A549 (cell line): ENCODE measurements at regions not wholly inside any gene's neighbourhood (a gene's known extent, or its start where the extent isn't known, plus 50 kb on each side); places are given as distances from the start of the nearest gene placed in this dataset.

Source experiments
- ATAC-seq, 2 experiments: fragments of 200-7000 bp in 1 of 2; fragments of >200 bp in 1 of 2; cut with Nextera tagmentation in 1 of 2; cut with Tn5 transposase in 1 of 2; 3 replicates each; pipeline versions ENCODE4 v1.8.0 to v1.9.1; 2018 to 2020; ENCODE audit warnings: mild to moderate bottlenecking in 1 of 2, moderate library complexity in 1 of 2
- CTCF ChIA-PET: fragments of 300-600 bp; sonication (Branson Sonifier 250); formaldehyde crosslinking; extraction: SDS; loops from one replicate; lab custom pipeline; 2021; ENCODE audit warnings: antibody characterized with exemption, inconsistent platforms; lab: Yijun Ruan, JAX
- POLR2A ChIA-PET: fragments of 350-600 bp; formaldehyde crosslinking; extraction: SDS; loops from one replicate; lab custom pipeline; 2021; ENCODE audit warnings: antibody characterized with exemption, inconsistent platforms; lab: Yijun Ruan, JAX
- DNase-seq, 2 experiments: peaks; one replicate each; pipeline versions ENCODE4 v3.0.0 to v3.0.0-alpha.2; 2011 to 2016; ENCODE audit warnings: low read depth in 1 of 2, low spot score in 1 of 2
- FAIRE-seq: peaks from 2 replicates; lab custom pipeline; 2011; peaks lifted over from hg19 to GRCh38; lab: Jason Lieb, UNC
- H3K27ac ChIP-seq, 2 experiments: fragments of >200 bp; sonication (Bioruptor Twin); formaldehyde crosslinking; 3 replicates each; pipeline ENCODE4 v1.5.1; 2016 to 2017
- H3K4me1 ChIP-seq: fragments of >200 bp; sonication (Bioruptor Twin); formaldehyde crosslinking; 3 replicates; pipeline ENCODE4 v1.6.1; 2016
- H3K4me2 ChIP-seq: fragments of >200 bp; sonication (Bioruptor Twin); formaldehyde crosslinking; 3 replicates; pipeline ENCODE4 v1.6.1; 2016
- H3K4me3 ChIP-seq: fragments of >200 bp; sonication (Bioruptor Twin); formaldehyde crosslinking; 3 replicates; pipeline ENCODE4 v1.5.1; 2016
- H3K9me3 ChIP-seq: fragments of >200 bp; sonication (Bioruptor Twin); formaldehyde crosslinking; 3 replicates; pipeline ENCODE4 v1.6.1; 2016
- CTCF ChIP-seq: fragments of >200 bp; sonication (Bioruptor Twin); formaldehyde crosslinking; IDR thresholded peaks from 3 replicates; pipeline ENCODE4 v1.5.1; 2016
- E2F6 ChIP-seq: IDR thresholded peaks from 2 replicates; pipeline ENCODE4 v1.6.1; 2012; ENCODE audit warnings: low read depth, borderline replicate concordance
- EP300 ChIP-seq, 2 experiments: fragments of >200 bp; sonication (Bioruptor Twin); formaldehyde crosslinking; IDR thresholded peaks; 2 replicates in 1 of 2; 3 replicates in 1 of 2; pipeline ENCODE4 v1.6.1; 2016 to 2017
- ESRRA ChIP-seq: fragments of 150-350 bp; IDR thresholded peaks from 2 replicates; pipeline ENCODE4 v1.6.1; 2014; ENCODE audit warnings: mild to moderate bottlenecking, low read length, borderline replicate concordance
- FOXS1 ChIP-seq: fragments of 250-450 bp; sonication (Bioruptor Pico); IDR thresholded peaks from 2 replicates; pipeline ENCODE4 v1.5.0; 2020; ENCODE audit warnings: mild to moderate bottlenecking, moderate library complexity
- HOXB5 ChIP-seq: fragments of 250-450 bp; sonication (Bioruptor Pico); IDR thresholded peaks from 2 replicates; pipeline ENCODE4 v1.5.0; 2020; ENCODE audit warnings: mild to moderate bottlenecking, moderate library complexity
- KDM5A ChIP-seq: fragments of 200-600 bp; sonication (generic); IDR thresholded peaks from 2 replicates; pipeline ENCODE4 v1.6.1; 2016; ENCODE audit warnings: antibody characterized with exemption, mild to moderate bottlenecking
- MAZ ChIP-seq: fragments of 150-350 bp; IDR thresholded peaks from 2 replicates; pipeline ENCODE4 v1.6.1; 2014; ENCODE audit warnings: antibody characterized with exemption, low read depth, low read length, borderline replicate concordance
- MYC ChIP-seq: IDR thresholded peaks from 2 replicates; pipeline ENCODE4 v1.6.1; 2012; ENCODE audit warnings: mild to moderate bottlenecking, inconsistent platforms, low read length, improper control_type of control experiment, borderline replicate concordance
- NFE2L2 ChIP-seq: fragments of 150-350 bp; conservative IDR thresholded peaks from 2 replicates; pipeline ENCODE4 v1.6.1; 2014; ENCODE audit warnings: low read length
- RNF2 ChIP-seq: fragments of 200-600 bp; sonication (generic); IDR thresholded peaks from 2 replicates; pipeline ENCODE4 v1.6.1; 2016; ENCODE audit warnings: low read depth, mild to moderate bottlenecking, antibody characterized with exemption, moderate library complexity, borderline replicate concordance
- WGBS: methylation state at CpG from one replicate; pipeline ENCODE4 v1.1.6; 2017; ENCODE audit errors: missing lambda C conversion rate; 5-methylcytosine and 5-hydroxymethylcytosine counted together

GRCh38 chr7:49721441-49721840 lies 52.0 kb upstream of the VWC2 start:
- FAIRE-seq (no peak), ATAC-seq (no peak), DNase-seq (no peak)
- CTCF ChIA-PET, result no interaction called here
- no peak overlapping the region for H3K4me3 ChIP-seq
- TF ChIP-seq MAZ (no peak), HOXB5 (no peak), E2F6 (no peak), CTCF (no peak), EP300 (IDR thresholded peaks at IDR 0.05) (no peak), NFE2L2 (no peak), RNF2 (no peak), KDM5A (no peak), MYC (no peak), ESRRA (no peak), FOXS1 (CRISPR knock-in tag) (no peak)
- TF ChIP-seq, all 56 proteins: peak for 0
- Histone ChIP-seq H3K4me1 (no peaks in the 10 kb centered on the region), H3K9me3 (no peaks in the 10 kb centered on the region), H3K4me2 (no peak overlapping the region), H3K27ac (no peak overlapping the region)
- POLR2A ChIA-PET, result no interaction called here
- 1% methylated on average over 4 of the region's 4 CpGs for WGBS
